Neuronal stem cell (in vitro differentiated cells): ENCODE measurements at regions not wholly inside any gene's neighbourhood (a gene's known extent, or its start where the extent isn't known, plus 50 kb on each side); places are given as distances from the start of the nearest gene placed in this dataset.
A peak's percentile ranks its signal among the peaks of the same experiment; 100 is the strongest.

Experiments used
- DNase-seq: peaks from one replicate; pipeline ENCODE4 v3.0.0-alpha.2; 2013; ENCODE audit warnings: low spot score
- H2AFZ ChIP-seq: one replicate; pipeline ENCODE4 v1.6.1; 2013; ENCODE audit warnings: mild to moderate bottlenecking, low read length, inconsistent platforms
- H2AK5ac ChIP-seq: 2 replicates; pipeline ENCODE4 v1.6.1; 2013; ENCODE audit warnings: low read depth, mild to moderate bottlenecking, inconsistent platforms, low read length, moderate library complexity, mixed read lengths
- H2BK120ac ChIP-seq: 2 replicates; pipeline ENCODE4 v1.6.1; 2013; ENCODE audit warnings: low read depth, mild to moderate bottlenecking, inconsistent platforms, low read length, moderate library complexity, mixed read lengths
- H2BK12ac ChIP-seq: one replicate; pipeline ENCODE4 v1.6.1; 2013; ENCODE audit warnings: low read length, inconsistent platforms
- H2BK15ac ChIP-seq: 2 replicates; pipeline ENCODE4 v1.6.1; 2013; ENCODE audit warnings: mild to moderate bottlenecking, low read length, inconsistent platforms, mixed read lengths
- H2BK5ac ChIP-seq: one replicate; pipeline ENCODE4 v1.6.1; 2013; ENCODE audit warnings: inconsistent platforms, mild to moderate bottlenecking, low read length, moderate library complexity
- H3K14ac ChIP-seq: one replicate; pipeline ENCODE4 v1.6.1; 2013; ENCODE audit warnings: low read length, inconsistent platforms
- H3K18ac ChIP-seq: 2 replicates; pipeline ENCODE4 v1.6.1; 2013; ENCODE audit warnings: low read length, inconsistent platforms
- H3K23ac ChIP-seq: 2 replicates; pipeline ENCODE4 v1.6.1; 2013; ENCODE audit warnings: low read depth, mild to moderate bottlenecking, mixed read lengths, low read length, inconsistent platforms; ENCODE audit not compliant: poor library complexity
- H3K27ac ChIP-seq: replicated peaks from 3 replicates; pipeline ENCODE4 v1.5.1; 2013; ENCODE audit warnings: low read length, inconsistent platforms
- H3K27me3 ChIP-seq, 3 experiments: 2 replicates each; pipeline ENCODE4 v1.6.1; 2013; ENCODE audit warnings: low read length in 3 of 3, mild to moderate bottlenecking in 2 of 3, inconsistent platforms in 1 of 3, low read depth in 1 of 3, mixed read lengths in 1 of 3, moderate library complexity in 1 of 3; ENCODE audit not compliant: control insufficient read depth in 3 of 3, insufficient read depth in 3 of 3
- H3K36me3 ChIP-seq, 2 donors: replicated peaks in 1 of 2; 2 replicates each; pipeline ENCODE4 v1.6.1; 2013; ENCODE audit warnings: low read length in 2 of 2; ENCODE audit not compliant: control insufficient read depth in 2 of 2, insufficient read depth in 2 of 2
- H3K4ac ChIP-seq: 2 replicates; pipeline ENCODE4 v1.6.1; 2013; ENCODE audit warnings: inconsistent platforms, mild to moderate bottlenecking, low read length, moderate library complexity
- H3K4me1 ChIP-seq, 2 donors: 1 replicate in 1 of 2; 2 replicates in 1 of 2; pipeline ENCODE4 v1.6.1; 2013; ENCODE audit warnings: low read length in 2 of 2, low read depth in 1 of 2; ENCODE audit not compliant: control insufficient read depth in 2 of 2, insufficient read depth in 1 of 2
- H3K4me2 ChIP-seq: one replicate; pipeline ENCODE4 v1.6.1; 2013; ENCODE audit warnings: mild to moderate bottlenecking, low read length, inconsistent platforms; ENCODE audit not compliant: insufficient read depth, poor library complexity, severe bottlenecking
- H3K4me3 ChIP-seq, 2 donors: 2 replicates each; pipeline ENCODE4 v1.5.1; 2013; ENCODE audit warnings: low read length in 2 of 2, mild to moderate bottlenecking in 2 of 2, inconsistent platforms in 1 of 2, moderate library complexity in 1 of 2
- H3K79me1 ChIP-seq: one replicate; pipeline ENCODE4 v1.6.1; 2013; ENCODE audit warnings: low read depth, mild to moderate bottlenecking, inconsistent platforms, low read length, moderate library complexity
- H3K9ac ChIP-seq: one replicate; pipeline ENCODE4 v1.6.1; 2013; ENCODE audit warnings: mild to moderate bottlenecking, low read depth, low read length, inconsistent platforms; ENCODE audit not compliant: poor library complexity
- H3K9me3 ChIP-seq, 2 donors: replicated peaks in 1 of 2; 2 replicates each; pipeline versions ENCODE3 to v1.6.1; 2013; ENCODE audit warnings: low read length in 2 of 2, mild to moderate bottlenecking in 2 of 2, inconsistent platforms in 1 of 2, low read depth in 1 of 2, mixed read lengths in 1 of 2, moderate library complexity in 1 of 2; ENCODE audit not compliant: control insufficient read depth in 2 of 2, insufficient read depth in 1 of 2
- H4K8ac ChIP-seq: one replicate; pipeline ENCODE4 v1.6.1; 2013; ENCODE audit warnings: low read depth, mild to moderate bottlenecking, inconsistent platforms, low read length, moderate library complexity
- H4K91ac ChIP-seq: one replicate; pipeline ENCODE4 v1.6.1; 2013; ENCODE audit warnings: low read length, low read depth, mild to moderate bottlenecking, inconsistent platforms; ENCODE audit not compliant: poor library complexity
- WGBS, 2 donors: extraction: QIAGEN DNeasy Blood & Tissue Kit; methylation state at CpG; one replicate each; pipeline ENCODE4 v1.1.7; 2013; ENCODE audit warnings: missing lambda C conversion rate in 2 of 2, mixed read lengths in 1 of 2; ENCODE audit not compliant: insufficient read length in 2 of 2, insufficient replicate concordance in 1 of 2; ENCODE audit errors: extremely low coverage in 2 of 2; 5-methylcytosine and 5-hydroxymethylcytosine counted together

DNA sequence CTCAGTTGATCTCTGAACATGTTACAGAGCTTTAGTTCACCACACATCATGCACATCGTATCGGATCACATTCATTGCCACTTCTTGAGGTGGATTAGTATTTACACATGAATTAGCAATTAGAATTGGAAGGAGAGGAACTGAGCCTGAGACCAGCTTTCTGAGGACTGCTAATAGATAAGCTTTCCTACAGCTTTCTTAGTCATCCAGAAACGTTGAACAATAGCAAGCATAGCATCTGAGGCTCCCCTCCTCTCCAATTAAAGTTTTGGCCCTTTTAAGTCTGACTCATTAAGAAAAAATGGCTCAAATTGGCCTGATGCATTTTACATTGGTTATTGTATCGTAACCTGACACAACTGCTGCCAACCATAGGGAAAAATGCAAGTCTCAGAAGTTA is 1130.4 kb downstream of the CDH8 start:
- H3K23ac ChIP-seq: no peak overlapping the region
- no peak overlapping the region for H3K9ac ChIP-seq
- no peaks in the 10 kb centered on the region for H3K27me3 ChIP-seq
- H2AFZ ChIP-seq: no peak overlapping the region
- no CpG with 5 or more reads among the region's 4 CpGs for WGBS, 2 donors
- DNase-seq: peak; percentile 79
- no peak overlapping the region for H3K14ac ChIP-seq
- no peak overlapping the region for H3K4ac ChIP-seq
- H2BK120ac ChIP-seq: no peak overlapping the region
- no peak overlapping the region for H3K18ac ChIP-seq
- peak overlapping the region; percentile 35 for H3K4me2 ChIP-seq
- H3K4me3 ChIP-seq: no peak overlapping the region
- H3K79me1 ChIP-seq: no peaks in the 10 kb centered on the region
- no peaks in the 10 kb centered on the region for H3K9me3 ChIP-seq
- no peaks in the 10 kb centered on the region for H3K36me3 ChIP-seq
- no peak overlapping the region for H2AK5ac ChIP-seq
- no peaks in the 10 kb centered on the region for H3K4me1 ChIP-seq
- H2BK12ac ChIP-seq: no peak overlapping the region
- H2BK15ac ChIP-seq: no peak overlapping the region
- no peak overlapping the region for H3K27ac ChIP-seq
- no peak overlapping the region for H4K8ac ChIP-seq
- H2BK5ac ChIP-seq: no peak overlapping the region
- no peak overlapping the region for H4K91ac ChIP-seq

DNA sequence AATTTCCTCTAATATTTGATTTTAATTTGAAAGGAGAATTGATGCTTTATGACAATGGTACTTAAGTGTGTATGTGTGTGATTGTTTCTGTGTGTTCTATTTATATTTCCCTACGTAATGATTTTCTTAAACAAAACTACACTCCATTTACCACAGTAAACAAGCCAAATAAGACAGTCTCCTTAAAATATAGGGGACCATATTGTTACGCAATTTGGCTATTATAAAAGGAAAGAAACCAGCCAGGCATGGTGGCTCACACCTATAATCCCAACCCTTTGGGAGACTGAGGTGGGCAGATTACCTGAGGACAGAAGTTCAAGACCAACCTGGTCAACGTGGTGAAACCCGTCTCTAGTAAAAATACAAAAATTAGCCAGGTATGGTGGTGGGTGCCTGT is 1134.1 kb downstream of the CDH8 start:
- no peak overlapping the region for H3K23ac ChIP-seq
- H3K27me3 ChIP-seq: no peaks in the 10 kb centered on the region
- no peak overlapping the region for H3K4me2 ChIP-seq
- no peak for DNase-seq
- H2BK5ac ChIP-seq: no peak overlapping the region
- no peak overlapping the region for H2BK15ac ChIP-seq
- H3K9me3 ChIP-seq: no peaks in the 10 kb centered on the region
- H3K4ac ChIP-seq: no peak overlapping the region
- H3K36me3 ChIP-seq: no peaks in the 10 kb centered on the region
- no CpG with 5 or more reads among the region's 4 CpGs for WGBS, 2 donors
- H3K9ac ChIP-seq: no peak overlapping the region
- no peak overlapping the region for H2BK120ac ChIP-seq
- no peaks in the 10 kb centered on the region for H3K79me1 ChIP-seq
- no peak overlapping the region for H3K27ac ChIP-seq
- H2BK12ac ChIP-seq: no peak overlapping the region
- H2AFZ ChIP-seq: no peak overlapping the region
- H4K8ac ChIP-seq: no peak overlapping the region
- H3K14ac ChIP-seq: no peak overlapping the region
- H3K4me3 ChIP-seq: no peak overlapping the region
- no peak overlapping the region for H4K91ac ChIP-seq
- H3K18ac ChIP-seq: no peak overlapping the region
- H2AK5ac ChIP-seq: no peak overlapping the region
- no peaks in the 10 kb centered on the region for H3K4me1 ChIP-seq

- no peak overlapping the region for H3K4me3 ChIP-seq
- H3K4ac ChIP-seq: no peak overlapping the region
- H2AK5ac ChIP-seq: no peak overlapping the region
- H3K4me2 ChIP-seq: no peak overlapping the region
- H3K18ac ChIP-seq: no peak overlapping the region
- no peak overlapping the region for H3K23ac ChIP-seq
- WGBS, 2 donors: no CpG with 5 or more reads among the region's 2 CpGs
- H2AFZ ChIP-seq: no peak overlapping the region
- no peak overlapping the region for H2BK15ac ChIP-seq
- no peak overlapping the region for H4K91ac ChIP-seq
- H2BK5ac ChIP-seq: no peak overlapping the region
- H2BK120ac ChIP-seq: no peak overlapping the region
- no peak overlapping the region for H3K9ac ChIP-seq
- H3K27me3 ChIP-seq: no peaks in the 10 kb centered on the region
- DNase-seq: no peak
- H3K4me1 ChIP-seq: no peaks in the 10 kb centered on the region
- no peaks in the 10 kb centered on the region for H3K36me3 ChIP-seq
- no peak overlapping the region for H3K14ac ChIP-seq
- no peak overlapping the region for H2BK12ac ChIP-seq
- H3K79me1 ChIP-seq: no peaks in the 10 kb centered on the region
- H3K27ac ChIP-seq: no peak overlapping the region
- H4K8ac ChIP-seq: no peak overlapping the region
- no peaks in the 10 kb centered on the region for H3K9me3 ChIP-seq
These were observed 1153.4 kb downstream of the CDH8 start for GRCh38 chr16:60882816-60883215.

GRCh38 chr16:60852635-60853034 is 1183.6 kb downstream of the CDH8 start:
- H3K9me3 ChIP-seq: no peaks in the 10 kb centered on the region
- DNase-seq: no peak
- no peak overlapping the region for H2BK5ac ChIP-seq
- H4K8ac ChIP-seq: no peak overlapping the region
- H3K14ac ChIP-seq: no peak overlapping the region
- H2AK5ac ChIP-seq: no peak overlapping the region
- no peak overlapping the region for H2BK120ac ChIP-seq
- H3K79me1 ChIP-seq: no peaks in the 10 kb centered on the region
- no peak overlapping the region for H3K23ac ChIP-seq
- H3K4ac ChIP-seq: no peak overlapping the region
- no CpG with 5 or more reads among the region's 3 CpGs for WGBS, 2 donors
- no peak overlapping the region for H2AFZ ChIP-seq
- H3K4me2 ChIP-seq: no peak overlapping the region
- no peak overlapping the region for H2BK12ac ChIP-seq
- H3K27me3 ChIP-seq: no peaks in the 10 kb centered on the region
- H3K36me3 ChIP-seq: no peaks in the 10 kb centered on the region
- H3K27ac ChIP-seq: no peak overlapping the region
- no peak overlapping the region for H2BK15ac ChIP-seq
- no peak overlapping the region for H3K9ac ChIP-seq
- H4K91ac ChIP-seq: no peak overlapping the region
- H3K4me1 ChIP-seq: no peaks in the 10 kb centered on the region
- no peak overlapping the region for H3K18ac ChIP-seq
- no peak overlapping the region for H3K4me3 ChIP-seq
